KOPT-K1 (cell line): ENCODE measurements at regions not wholly inside any gene's neighbourhood (a gene's known extent, or its start where the extent isn't known, plus 50 kb on each side); places are given as distances from the start of the nearest gene placed in this dataset.
A peak's percentile ranks its signal among the peaks of the same experiment; 100 is the strongest.

Source experiments
- H3K27ac ChIP-seq: fragments of 200-600 bp; sonication (generic); 2 replicates; pipeline ENCODE4 v1.5.1; 2016; ENCODE audit warnings: antibody characterized with exemption, mild to moderate bottlenecking, low read depth, low read length; ENCODE audit not compliant: poor library complexity, severe bottlenecking
- H3K36me3 ChIP-seq: fragments of 200-600 bp; sonication (generic); 2 replicates; pipeline ENCODE4 v1.5.1; 2017; ENCODE audit warnings: antibody characterized with exemption, mild to moderate bottlenecking, low read length, moderate library complexity; ENCODE audit not compliant: insufficient read depth
- H3K9me3 ChIP-seq: fragments of 200-600 bp; sonication (generic); 2 replicates; pipeline ENCODE4 v1.5.1; 2017; ENCODE audit warnings: antibody characterized with exemption, low read length, mild to moderate bottlenecking; ENCODE audit not compliant: insufficient read depth, poor library complexity, severe bottlenecking

DNA sequence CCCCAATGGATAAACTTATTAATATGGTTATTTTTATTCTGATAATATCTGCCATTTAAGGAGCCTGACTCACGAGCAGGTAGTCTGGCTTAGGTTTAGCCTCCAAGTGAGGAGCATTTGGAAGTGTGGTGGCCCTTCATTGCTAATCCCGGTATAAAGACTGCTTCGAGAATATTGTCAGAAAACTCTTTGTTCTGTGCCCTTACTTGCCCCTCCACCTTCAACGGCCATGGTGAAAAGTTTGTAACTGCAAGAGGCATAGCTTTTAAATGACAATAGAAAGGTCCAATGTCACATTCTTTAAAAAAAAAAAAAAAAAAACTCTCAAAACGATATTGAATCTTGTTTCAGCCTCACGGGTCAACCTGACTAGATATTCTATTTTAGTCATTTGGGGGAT, 157.4 kb upstream of the PROX1 start:
- no peak overlapping the region for H3K27ac ChIP-seq
- H3K9me3 ChIP-seq, result no peaks in the 10 kb centered on the region
- H3K36me3 ChIP-seq, result no peaks in the 10 kb centered on the region

DNA sequence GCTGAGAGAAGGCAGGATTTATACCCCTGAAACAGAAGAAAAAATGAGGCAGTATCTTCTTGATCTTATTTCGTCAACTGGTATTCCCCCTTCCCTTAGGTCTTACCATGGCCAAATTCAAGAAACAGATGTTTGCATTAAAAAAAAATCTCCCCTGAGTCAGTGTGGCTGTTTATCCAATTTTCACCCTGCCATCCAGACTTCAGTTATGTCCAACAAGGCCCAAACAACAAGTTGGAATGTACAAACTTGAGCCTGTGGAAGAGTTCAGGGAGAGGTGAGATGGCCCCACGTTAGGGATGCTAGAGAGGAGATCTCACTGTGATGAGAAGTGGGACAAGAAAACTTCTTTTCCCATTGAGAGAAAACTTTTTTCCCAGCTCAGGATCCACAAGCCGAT, 147.2 kb upstream of the PROX1 start:
- no peaks in the 10 kb centered on the region for H3K9me3 ChIP-seq
- no peaks in the 10 kb centered on the region for H3K36me3 ChIP-seq

DNA sequence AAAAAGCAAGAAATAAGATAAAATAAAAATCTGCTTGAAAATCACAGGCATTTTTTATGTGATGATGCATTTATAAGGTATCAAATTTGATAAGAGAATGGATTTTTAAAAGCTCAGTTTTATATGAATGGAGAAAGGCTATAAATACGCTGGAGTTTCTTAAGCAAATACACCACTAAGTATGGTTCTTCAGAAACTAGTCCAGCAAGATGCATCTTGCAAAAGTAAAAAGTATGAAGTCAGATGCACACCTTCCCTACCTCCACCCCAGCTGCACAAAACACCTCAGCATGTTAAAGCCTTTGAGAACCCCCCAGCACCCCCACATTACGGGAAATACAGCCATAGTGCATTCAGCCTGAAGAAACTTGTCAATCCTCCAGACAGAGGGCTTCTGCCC, 143.1 kb upstream of the PROX1 start:
- H3K36me3 ChIP-seq, result no peaks in the 10 kb centered on the region
- no peaks in the 10 kb centered on the region for H3K9me3 ChIP-seq
- no peak overlapping the region for H3K27ac ChIP-seq

More for the DNA sequence above, 147.2 kb upstream of the PROX1 start:
- H3K27ac ChIP-seq, result no peak overlapping the region

DNA sequence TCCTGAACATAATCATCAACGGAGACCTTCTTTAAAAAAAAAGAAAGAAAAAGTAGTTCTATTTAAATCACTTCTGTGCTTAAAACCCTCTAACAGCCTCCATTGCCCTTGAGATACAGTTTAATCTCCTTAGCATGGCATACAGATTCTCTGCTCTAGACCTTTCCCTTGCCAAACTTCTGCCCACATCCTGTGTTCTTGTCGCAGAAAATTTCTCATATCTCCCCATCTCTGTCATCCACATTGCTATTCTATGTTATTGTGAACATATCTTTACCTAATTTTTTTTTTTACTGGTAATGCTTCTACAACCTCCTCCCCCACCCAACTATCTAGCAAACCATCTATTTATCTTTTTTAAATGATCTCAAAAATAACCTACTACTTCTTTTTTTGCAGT, 135.7 kb upstream of the PROX1 start:
- no peaks in the 10 kb centered on the region for H3K36me3 ChIP-seq
- no peaks in the 10 kb centered on the region for H3K9me3 ChIP-seq
- peak overlapping the region; percentile 75 for H3K27ac ChIP-seq

DNA sequence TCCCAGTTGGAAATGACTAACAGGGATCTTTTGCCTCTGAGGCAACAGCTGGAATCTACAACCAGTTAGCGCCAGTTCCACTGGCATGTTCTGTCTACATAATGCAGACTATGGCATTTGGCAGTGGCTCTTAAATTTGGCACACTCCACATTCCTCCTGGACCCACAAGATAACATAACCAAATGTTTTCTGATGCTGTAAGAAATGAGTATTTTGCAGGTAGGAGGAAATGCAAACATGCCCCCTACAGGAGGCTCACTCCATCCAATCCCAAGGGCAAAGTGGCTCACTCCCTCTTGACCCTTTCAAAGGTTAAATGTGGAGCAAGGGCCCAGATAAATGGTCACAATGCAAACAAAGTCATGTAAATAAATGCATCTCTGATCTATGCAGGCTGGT, 129.2 kb upstream of the PROX1 start:
- H3K27ac ChIP-seq, result no peak overlapping the region
- H3K9me3 ChIP-seq, result no peaks in the 10 kb centered on the region
- no peaks in the 10 kb centered on the region for H3K36me3 ChIP-seq

DNA sequence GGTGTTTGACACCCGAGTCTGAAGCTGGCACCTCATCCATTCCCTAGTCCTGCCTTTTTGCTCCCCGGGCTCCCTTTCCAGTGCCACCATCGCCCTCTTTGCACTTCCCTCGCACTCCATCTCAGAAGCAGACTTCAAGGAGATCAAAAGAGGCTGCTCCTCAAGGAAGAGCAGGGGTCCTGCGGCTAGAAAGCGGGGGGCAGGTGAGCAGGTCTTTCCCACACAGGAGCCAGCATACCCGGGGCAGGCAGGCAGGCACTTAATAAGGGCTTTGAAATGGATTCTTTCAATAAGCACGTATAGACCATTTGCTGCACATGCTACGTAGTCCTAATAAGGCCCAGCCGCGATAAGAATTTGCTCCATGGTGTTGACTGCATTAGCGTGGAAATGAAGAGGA, 125.9 kb upstream of the PROX1 start:
- H3K27ac ChIP-seq, result no peak overlapping the region
- no peaks in the 10 kb centered on the region for H3K36me3 ChIP-seq
- H3K9me3 ChIP-seq, result no peaks in the 10 kb centered on the region

DNA sequence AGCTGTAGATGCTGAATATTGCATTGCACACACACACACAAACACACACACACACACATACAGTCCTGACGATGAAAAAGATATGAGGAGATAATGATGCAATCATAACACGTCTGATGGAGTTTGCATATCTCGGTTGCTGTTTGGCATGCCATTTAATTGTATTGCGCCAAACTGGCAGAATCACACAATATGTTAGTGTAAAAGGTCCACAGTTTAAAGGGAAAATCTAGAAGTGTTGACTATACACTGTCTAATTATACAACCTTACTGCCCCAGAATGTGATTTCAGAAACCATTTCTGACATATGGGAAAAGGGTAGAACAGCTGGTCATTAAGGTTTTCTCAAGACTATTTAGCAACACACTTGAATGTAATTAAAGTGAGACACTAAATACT, 123.7 kb upstream of the PROX1 start:
- no peaks in the 10 kb centered on the region for H3K36me3 ChIP-seq
- no peaks in the 10 kb centered on the region for H3K9me3 ChIP-seq

DNA sequence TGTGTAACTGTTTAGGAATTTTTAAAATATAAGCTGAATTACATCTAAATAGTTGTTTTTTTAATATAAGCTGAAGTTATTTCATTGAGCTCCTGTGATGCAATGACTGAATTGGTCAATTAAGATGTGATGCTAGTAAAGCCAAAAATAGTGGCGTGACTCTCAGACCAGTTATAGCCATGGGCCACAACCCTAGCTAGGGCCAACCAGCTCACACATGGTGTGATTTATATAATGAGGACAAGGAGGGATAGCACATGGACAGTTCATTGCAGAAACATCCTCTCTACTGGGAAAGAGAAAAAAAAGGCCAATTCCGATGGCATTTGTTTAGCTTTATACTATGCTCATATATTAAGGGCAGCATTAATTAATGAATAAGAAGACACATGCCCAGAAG, 119.3 kb upstream of the PROX1 start:
- no peak overlapping the region for H3K27ac ChIP-seq
- H3K9me3 ChIP-seq, result no peaks in the 10 kb centered on the region
- no peaks in the 10 kb centered on the region for H3K36me3 ChIP-seq

More for the DNA sequence above, 123.7 kb upstream of the PROX1 start:
- no peak overlapping the region for H3K27ac ChIP-seq

DNA sequence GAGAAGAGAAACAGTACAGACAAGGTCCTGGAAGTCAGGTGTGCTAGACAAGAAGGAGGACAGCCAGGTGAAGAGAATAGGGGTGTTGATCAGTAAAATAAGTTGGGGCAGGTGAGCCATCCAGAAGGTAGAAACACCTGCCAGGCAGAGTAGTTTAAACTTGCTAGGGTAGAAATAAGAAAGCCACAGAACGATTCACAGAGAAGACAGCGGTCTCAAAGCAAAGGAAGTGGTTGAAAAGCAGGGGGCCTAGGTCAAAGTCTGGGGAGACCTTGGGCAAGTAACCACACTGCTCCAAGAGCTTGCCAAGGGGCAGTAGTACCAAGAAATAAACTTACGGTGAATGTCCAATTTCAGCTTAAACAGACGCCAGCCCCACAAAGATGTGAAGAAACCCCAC, 116.6 kb upstream of the PROX1 start:
- Histone ChIP-seq H3K27ac (no peak overlapping the region), H3K9me3 (no peaks in the 10 kb centered on the region), H3K36me3 (no peaks in the 10 kb centered on the region)

DNA sequence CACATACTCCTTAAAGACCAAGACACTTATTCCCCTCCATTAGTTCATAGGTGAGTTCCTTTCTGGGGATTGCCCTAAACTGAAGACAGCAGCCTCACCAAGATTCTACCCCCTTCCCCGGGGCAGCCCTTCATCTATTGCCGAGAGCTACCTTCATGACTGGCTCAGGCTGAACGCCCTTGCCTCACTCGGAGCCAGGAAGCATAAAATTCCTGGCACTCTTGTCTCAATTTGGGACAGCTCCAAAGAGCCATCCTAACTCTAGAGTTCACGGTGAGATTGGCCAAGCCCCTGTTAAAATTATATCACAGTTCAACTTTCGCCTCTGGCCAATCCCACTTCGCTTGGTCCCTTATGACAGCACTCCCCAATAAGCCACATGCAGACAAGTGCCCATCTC, 113.0 kb upstream of the PROX1 start:
- Histone ChIP-seq H3K36me3 (no peaks in the 10 kb centered on the region), H3K9me3 (no peaks in the 10 kb centered on the region), H3K27ac (no peak overlapping the region)

DNA sequence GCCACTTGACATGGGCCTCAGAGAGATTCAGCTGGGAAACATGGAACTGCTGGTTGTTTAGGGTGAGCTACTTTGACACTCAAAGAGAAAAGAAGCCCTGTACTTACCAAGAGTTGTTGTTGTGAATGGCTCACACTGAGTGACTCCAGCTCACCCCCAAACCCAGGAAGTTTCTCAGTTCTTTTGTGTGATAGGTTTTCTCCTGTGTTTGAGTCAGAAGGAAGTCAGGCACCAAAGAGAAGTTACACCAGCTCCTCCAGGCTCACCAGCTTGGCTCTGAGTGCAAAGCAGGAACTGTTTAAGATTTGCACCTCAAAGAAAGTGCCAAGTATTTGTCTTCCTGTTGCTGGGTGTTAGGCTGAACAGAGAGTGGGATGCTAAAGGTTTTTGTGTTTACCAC, 111.2 kb upstream of the PROX1 start:
- Histone ChIP-seq H3K27ac (no peak overlapping the region), H3K9me3 (no peaks in the 10 kb centered on the region), H3K36me3 (no peaks in the 10 kb centered on the region)

DNA sequence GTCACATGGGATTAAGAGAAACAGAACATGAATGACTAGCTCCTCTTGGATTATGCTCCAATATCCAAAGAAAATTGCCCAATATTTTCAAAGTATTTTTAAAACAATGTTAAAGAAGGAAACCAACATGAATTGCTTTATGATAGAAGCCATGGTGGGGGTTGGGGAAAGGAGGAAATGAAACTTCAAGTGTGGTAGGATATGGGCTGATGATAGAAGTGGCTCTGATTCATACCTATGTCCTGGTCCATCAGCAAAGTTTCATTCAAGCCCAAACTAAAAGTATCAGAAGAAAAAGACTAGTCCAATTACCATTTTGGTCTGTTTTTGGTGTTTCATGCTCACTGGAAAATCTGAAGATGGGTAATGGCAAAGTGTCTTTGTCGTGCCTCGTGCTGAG, 104.2 kb upstream of the PROX1 start:
- H3K36me3 ChIP-seq, result no peaks in the 10 kb centered on the region
- H3K27ac ChIP-seq, result no peak overlapping the region
- no peaks in the 10 kb centered on the region for H3K9me3 ChIP-seq

DNA sequence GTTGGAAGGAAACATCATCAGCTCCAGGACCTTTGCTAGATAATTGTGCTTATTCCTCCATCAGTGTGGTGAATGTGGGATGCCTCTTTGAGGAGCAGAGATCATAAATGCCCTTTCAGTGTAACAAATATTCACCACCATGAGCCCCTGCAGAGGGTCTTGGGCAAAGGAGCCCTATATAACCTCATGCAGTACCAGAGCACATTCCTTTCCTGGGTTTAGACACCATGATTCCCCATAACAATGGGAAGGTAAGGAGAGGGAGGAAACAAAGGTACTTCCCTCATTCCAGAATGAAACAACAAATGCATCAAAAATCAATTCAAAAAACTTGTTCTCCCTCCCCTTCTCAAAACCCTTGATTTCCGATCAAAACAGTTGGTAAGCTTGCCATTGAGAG, 103.4 kb upstream of the PROX1 start:
- H3K27ac ChIP-seq, result no peak overlapping the region
- no peaks in the 10 kb centered on the region for H3K36me3 ChIP-seq
- H3K9me3 ChIP-seq, result no peaks in the 10 kb centered on the region

DNA sequence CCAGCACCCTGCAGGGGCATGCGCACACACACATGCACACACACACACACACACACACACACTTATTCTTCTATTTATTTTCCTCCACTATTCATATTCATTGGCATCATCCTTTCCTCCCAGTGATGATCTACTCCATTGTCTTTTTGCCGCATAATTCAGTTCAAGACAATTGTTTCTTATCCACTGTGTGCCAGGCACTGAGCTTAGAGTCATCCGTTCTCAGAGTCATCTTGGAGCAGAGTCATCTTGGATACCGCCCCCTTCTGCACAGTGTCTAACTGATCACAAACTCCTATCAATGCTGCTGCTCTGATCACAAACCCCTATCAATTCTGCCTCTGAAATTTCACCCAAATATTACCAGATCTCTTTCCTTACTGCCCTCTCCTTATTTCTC, 102.8 kb upstream of the PROX1 start:
- Histone ChIP-seq H3K36me3 (no peaks in the 10 kb centered on the region), H3K27ac (no peak overlapping the region), H3K9me3 (no peaks in the 10 kb centered on the region)

DNA sequence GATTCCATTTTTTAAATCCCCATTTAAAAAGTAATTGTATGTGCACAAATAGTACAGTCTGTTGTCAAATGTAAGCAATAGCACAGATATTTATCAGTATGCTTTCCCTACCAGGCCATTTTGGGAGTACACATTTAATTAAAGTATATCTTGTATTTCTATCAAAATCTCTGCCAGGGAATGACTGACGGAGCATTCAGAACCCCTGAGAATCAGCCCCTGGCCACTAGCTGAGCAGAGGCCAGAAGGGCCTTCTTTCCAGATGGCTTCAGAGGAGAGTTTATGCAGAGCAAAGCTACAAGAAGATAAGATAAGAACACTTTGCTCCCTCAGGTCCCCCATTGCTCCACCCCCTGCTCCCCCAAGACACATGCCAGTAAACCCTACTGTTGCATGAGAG, 99.9 kb upstream of the PROX1 start:
- no peak overlapping the region for H3K27ac ChIP-seq
- H3K9me3 ChIP-seq, result no peaks in the 10 kb centered on the region
- no peaks in the 10 kb centered on the region for H3K36me3 ChIP-seq

DNA sequence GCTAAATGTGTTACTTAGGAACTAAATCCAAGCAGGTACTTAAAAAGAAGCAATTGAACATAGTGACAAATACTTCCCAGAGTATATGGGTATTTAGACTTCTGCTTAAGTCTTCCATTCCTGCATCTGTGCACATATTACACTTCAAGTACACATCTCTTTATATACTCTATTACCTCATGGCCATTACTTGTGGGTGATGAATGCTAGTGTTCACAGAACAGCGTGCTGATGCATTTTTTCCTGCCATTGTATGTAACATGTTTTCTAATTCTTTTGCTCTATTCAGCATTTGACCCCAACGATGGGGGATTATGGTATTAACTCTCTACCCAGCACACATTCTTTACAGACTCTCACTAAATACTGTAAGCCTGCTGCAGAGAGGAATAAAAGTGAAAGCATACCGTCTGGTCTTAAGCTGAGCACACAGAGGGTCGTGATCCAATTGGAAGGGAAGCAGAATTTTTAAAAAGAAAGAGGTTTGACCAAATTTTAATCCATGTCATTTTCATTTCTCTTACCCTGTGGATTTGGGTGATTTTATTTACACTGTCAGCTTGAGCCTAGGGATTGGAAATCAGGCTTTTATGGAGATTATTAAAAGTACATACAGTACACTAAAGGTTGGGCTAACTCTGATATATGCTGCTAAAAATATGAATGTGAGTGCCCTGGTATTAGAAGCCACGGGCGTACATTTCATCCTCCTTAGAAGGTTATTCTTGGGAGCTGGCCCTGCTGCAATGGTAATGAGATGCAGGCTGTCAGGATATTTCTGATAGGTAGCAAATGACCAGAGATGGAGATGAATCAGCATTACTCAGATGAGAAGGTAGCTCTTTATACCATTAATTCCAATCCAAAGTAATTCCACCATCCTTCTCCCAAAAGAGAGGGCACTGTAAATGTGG, 95.5 kb upstream of the PROX1 start:
- Histone ChIP-seq H3K36me3 (no peaks in the 10 kb centered on the region), H3K27ac (peak overlapping the region; percentile 25), H3K9me3 (peaks cover 5% of the 10 kb centered on the region)
